HG03159 (cell line): ENCODE measurements at regions not wholly inside any gene's neighbourhood (a gene's known extent, or its start where the extent isn't known, plus 50 kb on each side); places are given as distances from the start of the nearest gene placed in this dataset.
"Not testable (repeated sequence)": the region's sequence is repeated elsewhere in the genome, so short reads cannot be mapped to it uniquely, and the experiment has no call there.

ENCODE experiments used
- ATAC-seq: cut with Tn5 transposase; IDR thresholded peaks from one replicate; pipeline ENCODE4 v1.9.1; 2021; ENCODE audit warnings: mild to moderate bottlenecking, moderate library complexity; ENCODE audit not compliant: unreplicated experiment

- no peak for ATAC-seq
These were observed 265.9 kb upstream of the CDYL start for GRCh38 chr6:4510317-4510716.

- ATAC-seq, result no peak
These were observed 266.7 kb upstream of the CDYL start for GRCh38 chr6:4509506-4509905.

- ATAC-seq, result no peak
These were observed 269.4 kb upstream of the CDYL start for GRCh38 chr6:4506792-4507191.

- no peak for ATAC-seq
These were observed 270.0 kb upstream of the CDYL start for GRCh38 chr6:4506223-4506622.

- ATAC-seq, result no peak
These were observed 271.5 kb upstream of the CDYL start for GRCh38 chr6:4504700-4505099.

- ATAC-seq, result no peak
These were observed 272.5 kb upstream of the CDYL start for GRCh38 chr6:4503700-4504099.

GRCh38 chr6:4496284-4496683 is 279.9 kb upstream of the CDYL start:
- ATAC-seq, result no peak

GRCh38 chr6:4491501-4492260 is 284.5 kb upstream of the CDYL start:
- ATAC-seq, result no peak

- no peak for ATAC-seq
These were observed 286.7 kb upstream of the CDYL start for GRCh38 chr6:4489538-4489937.

- no peak for ATAC-seq
These were observed 287.8 kb upstream of the CDYL start for GRCh38 chr6:4488389-4488788.

GRCh38 chr6:4487538-4487937 is 288.7 kb upstream of the CDYL start:
- ATAC-seq, result no peak

GRCh38 chr6:4486568-4487315 is 289.5 kb upstream of the CDYL start:
- no peak for ATAC-seq

- ATAC-seq, result no peak
These were observed 290.5 kb upstream of the CDYL start for GRCh38 chr6:4485735-4486134.

GRCh38 chr6:4482461-4482860 is 293.7 kb upstream of the CDYL start:
- ATAC-seq, result no peak

GRCh38 chr6:4480788-4481735 is 295.1 kb upstream of the CDYL start:
- no peak for ATAC-seq

GRCh38 chr6:4478098-4478497 is 298.1 kb upstream of the CDYL start:
- no peak for ATAC-seq

GRCh38 chr6:4474810-4475209 is 301.4 kb upstream of the CDYL start:
- no peak for ATAC-seq

GRCh38 chr6:4472969-4473642 is 303.1 kb upstream of the CDYL start:
- ATAC-seq, result no peak

GRCh38 chr6:4472222-4472621 is 304.0 kb upstream of the CDYL start:
- no peak for ATAC-seq

GRCh38 chr6:4471515-4471914 is 304.7 kb upstream of the CDYL start:
- not testable (repeated sequence) for ATAC-seq

GRCh38 chr6:4470698-4471210 is 305.4 kb upstream of the CDYL start:
- ATAC-seq, result no peak
